ENCODE measurements at regions not wholly inside any gene's neighbourhood (a gene's known extent, or its start where the extent isn't known, plus 50 kb on each side); places are given as distances from the start of the nearest gene placed in this dataset.

DNA sequence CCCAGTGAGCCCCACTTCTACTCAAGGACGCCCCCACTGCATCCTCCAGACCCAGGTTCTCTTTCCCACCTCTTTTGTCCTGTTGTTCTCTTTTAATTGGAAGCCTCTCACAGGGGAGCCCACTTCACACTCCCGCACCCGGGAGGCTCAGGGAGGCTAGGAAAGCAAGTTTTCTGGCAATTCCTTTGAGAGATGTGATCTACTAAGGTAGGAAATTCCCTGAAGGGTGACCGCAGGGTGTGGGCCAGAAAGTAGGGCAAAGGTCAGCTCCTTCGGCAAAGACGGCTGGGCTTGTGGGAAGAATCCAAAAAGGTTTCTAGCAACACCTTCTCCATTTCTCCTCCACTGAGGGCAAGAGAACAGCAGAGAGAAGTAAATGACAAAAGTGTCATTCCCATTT is 98.1 kb upstream of the PTPN1 start:
- no peak for DNase-seq

GRCh38 chr20:50412499-50412898 is 97.7 kb upstream of the PTPN1 start:
- no peak for DNase-seq

DNA sequence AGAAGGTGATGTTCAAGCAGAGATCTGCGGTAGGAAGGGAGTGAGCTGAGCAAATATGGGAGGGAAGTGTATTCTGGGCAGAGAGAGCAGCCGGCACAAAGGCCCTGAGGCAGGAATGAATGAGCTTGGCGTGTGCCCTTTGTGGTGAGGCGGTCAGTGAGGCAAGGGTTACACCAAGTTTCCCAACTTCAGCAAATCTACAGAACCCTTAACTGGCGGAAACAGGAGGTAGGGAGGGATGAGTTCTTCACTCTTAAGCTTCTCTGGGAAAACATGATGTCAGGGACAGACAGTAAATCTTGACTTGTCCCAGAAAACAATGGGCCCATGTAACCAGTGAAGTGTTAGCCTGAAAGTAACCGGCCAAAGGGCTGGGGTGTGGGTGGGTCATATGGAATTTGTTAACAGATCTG is 97.1 kb upstream of the PTPN1 start:
- DNase-seq: no peak

- DNase-seq: no peak
These were observed 95.1 kb upstream of the PTPN1 start for GRCh38 chr20:50415021-50415515.

DNA sequence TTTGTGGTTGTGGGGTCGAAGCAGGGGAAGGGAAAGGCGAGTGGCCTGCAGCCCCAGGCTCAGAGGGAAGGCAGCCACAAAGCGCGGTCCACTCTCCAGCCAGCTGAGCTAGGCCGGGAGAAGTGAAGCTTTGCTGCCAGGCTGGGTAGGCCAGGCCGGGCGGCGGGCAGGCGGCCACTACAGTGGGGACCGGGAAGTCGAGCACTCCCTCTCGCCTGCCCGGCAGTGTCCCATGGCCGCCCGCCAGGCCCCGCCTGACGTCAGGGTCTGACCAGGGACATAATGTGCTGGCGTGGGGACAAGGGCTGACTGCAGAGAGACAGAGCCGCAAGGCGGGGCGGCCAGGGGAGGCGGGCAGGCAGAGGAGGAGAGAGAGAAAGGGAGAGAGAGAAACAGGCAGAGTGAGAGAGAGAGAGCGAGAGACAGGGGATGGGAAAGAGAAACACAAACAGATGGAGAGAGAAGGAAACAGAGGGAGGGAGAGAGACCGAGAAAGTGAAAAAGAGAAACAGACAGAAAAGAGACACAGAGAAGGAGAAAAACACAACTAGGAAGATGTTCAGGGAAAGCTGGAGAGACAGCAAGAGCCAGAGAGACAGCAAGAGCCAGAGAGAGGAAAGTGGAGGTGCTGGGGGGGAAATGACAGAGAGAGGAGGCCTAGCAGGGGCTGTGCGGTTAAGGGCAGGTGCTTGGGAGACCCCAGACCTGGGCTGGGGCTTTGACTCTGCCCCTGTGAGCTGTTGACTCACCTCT is 94.5 kb upstream of the PTPN1 start:
- DNase-seq: no peak

GRCh38 chr20:50416269-50417022 is 93.7 kb upstream of the PTPN1 start:
- DNase-seq: no peak

DNA sequence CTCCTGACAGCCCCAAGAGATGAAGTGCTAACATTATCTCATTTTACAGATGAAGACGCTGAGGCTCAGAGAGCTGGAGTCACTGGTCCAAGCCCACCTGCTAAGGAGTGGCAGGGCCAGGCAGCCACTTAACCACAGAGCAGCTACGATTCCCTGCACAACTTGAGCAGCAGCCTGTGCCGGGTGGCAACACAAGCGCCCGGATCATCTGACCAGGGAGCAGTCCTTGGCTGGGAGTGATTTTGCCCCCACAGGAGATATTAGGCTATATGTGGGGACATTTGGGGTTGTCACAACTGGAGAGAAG is 93.2 kb upstream of the PTPN1 start:
- DNase-seq: no peak

- DNase-seq: no peak
These were observed 92.5 kb upstream of the PTPN1 start for GRCh38 chr20:50417484-50418235.

- no peak for DNase-seq
These were observed 91.1 kb upstream of the PTPN1 start for GRCh38 chr20:50418890-50419642.

GRCh38 chr20:50420380-50420779 is 89.8 kb upstream of the PTPN1 start:
- DNase-seq: no peak

DNA sequence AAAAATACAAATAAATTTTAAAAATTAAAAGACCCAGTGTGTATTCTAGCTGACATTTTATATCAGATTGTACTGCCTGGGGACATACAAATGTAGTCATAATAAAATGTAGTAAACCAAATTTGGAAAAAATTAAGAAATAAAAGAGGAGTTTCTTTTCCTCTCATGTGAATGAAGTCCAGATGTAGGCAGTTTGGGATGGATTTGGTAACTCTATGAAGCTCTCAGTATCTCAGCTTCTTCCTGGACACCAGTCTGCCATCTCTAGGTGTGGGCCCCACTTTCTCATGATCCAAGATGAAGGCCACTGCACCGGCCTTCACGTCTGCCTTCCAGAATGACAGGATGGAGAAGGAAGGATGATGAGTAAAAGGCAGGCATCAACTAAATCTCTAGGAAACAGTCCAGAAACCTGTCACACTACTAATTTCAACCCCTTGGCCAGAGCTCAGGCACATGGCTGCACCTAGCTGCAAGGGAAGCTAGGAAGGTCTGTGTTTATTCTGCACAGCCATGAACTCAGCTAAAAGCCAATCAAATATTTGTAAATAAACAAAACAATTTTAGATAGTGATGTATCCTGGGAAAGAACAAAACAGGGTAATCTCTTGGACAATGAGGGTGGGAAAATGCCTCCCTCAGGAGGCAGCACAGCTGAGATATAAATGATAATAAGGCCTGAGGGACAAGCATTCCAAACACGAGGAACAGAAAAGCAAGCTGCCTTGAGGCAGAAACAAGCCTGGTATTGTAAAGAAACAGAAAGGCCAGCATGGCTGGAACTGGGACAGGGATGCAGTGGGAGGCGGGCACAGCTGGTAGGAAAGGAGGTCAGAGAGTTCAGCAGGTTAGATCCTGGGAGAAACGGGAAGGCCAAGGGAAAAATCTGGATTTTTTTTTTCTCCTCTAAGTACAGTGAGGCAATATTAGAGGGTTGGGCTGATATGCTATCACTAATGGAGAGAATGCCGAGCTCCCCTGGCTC is 88.5 kb upstream of the PTPN1 start:
- DNase-seq: no peak

DNA sequence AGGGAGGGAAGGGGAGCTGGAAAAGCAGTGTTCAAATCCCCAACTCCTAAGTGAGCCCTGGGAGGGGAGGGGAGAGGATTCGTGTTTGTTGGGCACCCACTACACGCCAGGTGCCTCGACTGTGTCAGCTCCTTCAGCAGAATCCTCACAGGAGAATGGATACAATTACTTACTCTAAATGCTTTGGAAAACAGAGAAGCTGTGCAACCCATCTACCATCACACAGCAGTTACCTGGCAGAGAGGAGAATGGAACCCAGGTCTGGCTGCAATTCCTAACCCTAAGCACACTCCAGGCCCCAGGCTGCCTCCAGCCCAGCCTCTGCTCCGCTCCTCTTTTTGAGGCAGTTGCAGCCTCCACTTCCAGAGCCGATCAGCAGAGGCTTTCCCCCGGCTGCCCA is 86.4 kb upstream of the PTPN1 start:
- DNase-seq: no peak

GRCh38 chr20:50425076-50425475 is 85.1 kb upstream of the PTPN1 start:
- DNase-seq: no peak

DNA sequence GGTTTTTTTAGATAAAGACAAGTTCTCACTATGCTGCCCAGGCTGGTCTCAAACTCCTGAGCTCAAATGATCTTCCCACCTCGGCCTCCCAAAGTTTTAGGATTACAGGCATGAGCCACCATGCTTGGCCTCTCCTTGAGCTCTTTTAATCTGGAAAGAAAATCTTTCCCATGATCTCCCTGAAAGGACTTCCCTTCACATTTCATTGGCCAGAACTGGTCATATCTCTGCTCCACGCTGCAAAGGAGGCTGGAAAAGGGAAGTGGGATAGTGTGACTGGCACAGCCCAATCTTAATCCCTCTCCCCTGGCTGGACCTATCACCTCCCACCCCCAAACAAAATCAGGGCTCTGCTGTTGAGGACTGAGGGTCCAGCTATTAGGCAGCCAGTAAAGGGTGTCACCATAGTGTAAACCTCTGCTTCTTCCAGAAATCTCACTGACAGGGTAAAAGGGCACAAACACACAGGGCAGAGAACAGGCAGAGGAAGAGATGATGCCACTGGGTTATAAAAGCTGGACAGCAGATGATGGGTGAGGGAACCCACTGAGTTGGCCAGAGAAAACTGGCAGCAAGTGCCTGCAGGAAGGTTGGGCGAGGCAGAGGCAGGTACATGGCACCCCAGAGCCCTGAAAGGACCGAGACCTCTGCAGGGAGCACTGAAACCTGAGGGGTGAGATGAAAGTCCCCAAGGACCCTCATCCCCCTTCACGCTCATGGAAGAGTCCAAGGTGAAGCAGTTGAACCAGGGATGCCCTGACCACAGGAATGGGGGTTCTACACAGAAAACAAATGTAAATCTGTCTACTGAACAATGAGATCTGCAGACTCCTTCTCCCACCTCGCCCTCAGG is 83.1 kb upstream of the PTPN1 start:
- no peak for DNase-seq

- no peak for DNase-seq
These were observed 82.5 kb upstream of the PTPN1 start for GRCh38 chr20:50427719-50428083.

DNA sequence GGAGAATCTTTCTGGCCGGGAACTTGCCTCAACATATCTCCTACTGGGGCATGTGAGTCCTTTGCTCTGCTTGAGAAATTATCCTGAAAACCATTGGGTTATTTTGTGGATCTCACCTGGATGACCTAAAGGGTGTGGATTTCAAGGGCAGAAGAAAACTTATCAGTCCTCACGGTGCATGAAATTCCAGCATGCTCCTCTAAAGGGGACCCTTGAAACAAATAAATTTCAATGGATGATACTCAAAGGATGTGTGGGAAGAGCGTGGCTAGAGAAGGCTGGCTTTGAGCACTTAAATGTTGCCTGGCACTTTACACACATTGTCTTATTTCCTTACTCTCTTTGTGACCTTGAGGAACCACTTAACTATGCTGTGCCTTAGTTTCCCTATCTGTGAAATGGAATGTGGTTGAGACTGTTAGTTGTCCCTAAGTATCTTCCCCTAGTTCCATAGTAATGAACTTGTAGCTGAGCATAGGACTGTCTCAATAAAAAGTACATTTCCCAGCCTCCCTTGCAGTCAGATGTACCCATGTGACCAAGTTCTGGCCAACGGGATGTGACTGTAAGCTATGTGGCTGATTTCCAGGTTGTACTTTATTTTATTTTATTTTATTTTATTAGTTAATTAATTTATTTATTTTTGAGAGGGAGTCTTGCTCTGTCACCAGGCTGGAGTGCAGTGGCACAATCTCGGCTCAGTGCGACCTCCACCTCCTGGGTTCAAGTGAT is 81.9 kb upstream of the PTPN1 start:
- DNase-seq: no peak

- DNase-seq: no peak
These were observed 80.8 kb upstream of the PTPN1 start for GRCh38 chr20:50429412-50429811.

GRCh38 chr20:50431066-50431450 is 79.1 kb upstream of the PTPN1 start:
- DNase-seq: no peak

GRCh38 chr20:50433001-50433761 is 77.0 kb upstream of the PTPN1 start:
- DNase-seq: no peak

DNA sequence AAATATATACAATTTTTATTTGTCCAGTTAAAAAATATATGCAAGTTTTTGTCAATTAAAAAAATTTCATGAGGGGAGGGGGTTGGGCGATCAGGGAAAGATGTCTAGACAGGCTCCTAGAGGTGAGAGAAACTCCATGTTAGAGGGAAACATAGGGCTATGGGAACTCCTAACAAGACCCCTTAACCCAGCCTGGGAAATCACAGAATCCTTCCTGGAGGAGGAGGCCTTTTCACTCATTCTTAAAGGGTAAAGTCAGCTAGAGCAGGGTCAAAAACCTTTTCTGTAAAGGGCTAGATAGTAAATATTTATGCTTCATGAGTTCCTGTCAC is 75.9 kb upstream of the PTPN1 start:
- DNase-seq: no peak

All from activated CD4-positive, alpha-beta T cell treated with anti-CD3 and anti-CD28 coated beads for 1 hour (primary cell).